ENCODE measurements at regions not wholly inside any gene's neighbourhood (a gene's known extent, or its start where the extent isn't known, plus 50 kb on each side); places are given as distances from the start of the nearest gene placed in this dataset.

DNA sequence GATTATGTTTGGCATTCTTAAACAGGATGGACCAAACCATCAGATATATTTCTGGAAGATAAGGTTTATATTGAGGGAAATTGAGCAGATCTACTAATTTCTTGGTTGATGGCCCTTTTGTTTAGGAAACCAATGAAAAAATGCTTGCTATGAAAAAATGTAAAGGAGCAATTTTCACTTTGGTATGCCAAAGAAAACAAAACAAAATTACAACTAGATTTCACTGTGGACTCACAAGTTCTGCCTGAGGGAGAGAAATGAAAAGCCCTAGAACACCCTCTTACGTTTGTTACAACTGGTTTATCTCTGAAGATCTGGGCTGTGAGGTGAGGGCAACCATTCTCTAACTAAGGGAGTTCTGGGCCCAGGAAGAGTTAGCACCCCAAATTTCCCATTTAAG is 122.5 kb upstream of the IL15 start:
- Histone ChIP-seq H4K20me1 (replicated peaks; ENCODE audit: control insufficient read depth, insufficient read depth, low read length) (no peaks in the 10 kb centered on the region), H3K9ac (ENCODE audit: insufficient read depth in 1 of 2, low read depth in 2 of 2, low read length in 2 of 2) (no peak overlapping the region), H3K4me3 (no peak overlapping the region), H3K27ac (ENCODE audit: extremely low read depth, low read depth, low read length) (no peak overlapping the region), H3K9me1 (ENCODE audit: control insufficient read depth, insufficient read depth, low read length) (no peaks in the 10 kb centered on the region), H3K4me1 (replicated peaks in 1 of 2; ENCODE audit: control insufficient read depth in 2 of 2, insufficient read depth in 2 of 2, low read length in 2 of 2) (no peaks in the 10 kb centered on the region), H3K79me2 (ENCODE audit: control insufficient read depth, insufficient read depth, low read length) (no peaks in the 10 kb centered on the region), H3K9me3 (replicated peaks; ENCODE audit: control insufficient read depth, insufficient read depth, low read depth, low read length) (no peaks in the 10 kb centered on the region), H3K4me2 (ENCODE audit: insufficient read depth, low read length) (no peak overlapping the region), H3K36me3 (ENCODE audit: control insufficient read depth, insufficient read depth, low read length) (no peaks in the 10 kb centered on the region), H2AFZ (ENCODE audit: low read depth, low read length) (no peak overlapping the region), H3K27me3 (ENCODE audit: control insufficient read depth in 2 of 2, insufficient read depth in 2 of 2, low read length in 2 of 2) (no peaks in the 10 kb centered on the region)
- ATAC-seq (no peak), DNase-seq (ENCODE audit: extremely low read depth in 1 of 4, low spot score in 3 of 4) (no peak), FAIRE-seq (no peak)
- CTCF ChIA-PET (ENCODE audit: low intra/inter-chr PET ratio), result no interaction called here
- no peak for TF ChIP-seq PHTF2 (CRISPR knock-in tag; IDR thresholded peaks at IDR 0.05)
- 0% methylated on average over 1 of the region's 1 CpG for WGBS (ENCODE audit: insufficient coverage, low coverage, missing lambda C conversion rate)
- POLR2A ChIA-PET, result no interaction called here
- in situ Hi-C loops (cut with MboI) (no loop called here), intact Hi-C loops (cut with micrococcal nuclease) (no loop called here)
- no TSS peak for BruUV-seq (replicated peaks)

DNA sequence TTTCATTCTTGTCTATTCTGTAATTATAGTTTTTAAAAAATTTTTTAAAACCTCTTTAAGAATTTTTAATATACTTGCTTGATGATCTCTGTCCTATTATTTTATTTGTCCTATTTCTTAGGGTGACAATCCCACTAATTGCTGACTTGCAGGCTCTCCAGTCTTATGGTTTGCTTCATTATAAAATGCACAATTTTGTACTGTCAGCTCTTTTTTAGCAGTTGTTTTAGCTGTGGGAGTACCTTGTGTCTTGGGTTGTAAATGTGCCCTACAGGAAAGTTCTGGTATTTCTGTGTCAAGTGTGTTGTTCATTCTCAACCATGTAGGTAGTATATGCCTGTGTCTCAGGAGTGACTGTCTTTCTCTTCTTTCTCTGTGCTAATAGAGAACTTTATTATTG is 118.2 kb upstream of the IL15 start:
- ChIA-PET POLR2A (no interaction called here), CTCF (ENCODE audit: low intra/inter-chr PET ratio) (no interaction called here)
- in situ Hi-C loops (cut with MboI) (no loop called here), intact Hi-C loops (cut with micrococcal nuclease) (no loop called here)
- H3K27me3 ChIP-seq (ENCODE audit: control insufficient read depth in 2 of 2, insufficient read depth in 2 of 2, low read length in 2 of 2), result no peaks in the 10 kb centered on the region
- ATAC-seq (no peak), FAIRE-seq (no peak), DNase-seq (ENCODE audit: extremely low read depth in 1 of 4, low spot score in 3 of 4) (no peak)
- no peak overlapping the region for H2AFZ ChIP-seq (ENCODE audit: low read depth, low read length)
- H3K36me3 ChIP-seq (ENCODE audit: control insufficient read depth, insufficient read depth, low read length), result no peaks in the 10 kb centered on the region
- H3K27ac ChIP-seq (ENCODE audit: extremely low read depth, low read depth, low read length), result no peak overlapping the region
- H3K9me1 ChIP-seq (ENCODE audit: control insufficient read depth, insufficient read depth, low read length), result no peaks in the 10 kb centered on the region
- no peak for TF ChIP-seq ETV1 (tag; conservative IDR thresholded peaks at IDR 0.05; ENCODE audit: low read depth)
- TF ChIP-seq, protein P1, sequence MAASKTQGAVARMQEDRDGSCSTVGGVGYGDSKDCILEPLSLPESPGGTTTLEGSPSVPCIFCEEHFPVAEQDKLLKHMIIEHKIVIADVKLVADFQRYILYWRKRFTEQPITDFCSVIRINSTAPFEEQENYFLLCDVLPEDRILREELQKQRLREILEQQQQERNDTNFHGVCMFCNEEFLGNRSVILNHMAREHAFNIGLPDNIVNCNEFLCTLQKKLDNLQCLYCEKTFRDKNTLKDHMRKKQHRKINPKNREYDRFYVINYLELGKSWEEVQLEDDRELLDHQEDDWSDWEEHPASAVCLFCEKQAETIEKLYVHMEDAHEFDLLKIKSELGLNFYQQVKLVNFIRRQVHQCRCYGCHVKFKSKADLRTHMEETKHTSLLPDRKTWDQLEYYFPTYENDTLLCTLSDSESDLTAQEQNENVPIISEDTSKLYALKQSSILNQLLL (CRISPR knock-in tag; IDR thresholded peaks at IDR 0.05; ENCODE audit: borderline replicate concordance), result no peak
- peak; percentile 49; the same call in 1 of the 2 replicates for TF ChIP-seq ZNF316 (IDR thresholded peaks at IDR 0.05)
- TF ChIP-seq MAFF (IDR thresholded peaks at IDR 0.05; ENCODE audit: low read length), result 0 out of 2 replicates have a peak, but pooled peaks have one; percentile 3
- no peak for TF ChIP-seq MCM3 (IDR thresholded peaks at IDR 0.05)
- H3K79me2 ChIP-seq (ENCODE audit: control insufficient read depth, insufficient read depth, low read length), result no peaks in the 10 kb centered on the region
- no peak overlapping the region for H3K9ac ChIP-seq (ENCODE audit: insufficient read depth in 1 of 2, low read depth in 2 of 2, low read length in 2 of 2)
- no peak overlapping the region for H3K4me3 ChIP-seq
- no TSS peak for BruUV-seq (replicated peaks)
- no peaks in the 10 kb centered on the region for H3K4me1 ChIP-seq (replicated peaks in 1 of 2; ENCODE audit: control insufficient read depth in 2 of 2, insufficient read depth in 2 of 2, low read length in 2 of 2)
- H3K4me2 ChIP-seq (ENCODE audit: insufficient read depth, low read length), result no peak overlapping the region
- H4K20me1 ChIP-seq (replicated peaks; ENCODE audit: control insufficient read depth, insufficient read depth, low read length), result no peaks in the 10 kb centered on the region
- H3K9me3 ChIP-seq (replicated peaks; ENCODE audit: control insufficient read depth, insufficient read depth, low read depth, low read length), result no peaks in the 10 kb centered on the region
